Testis (tissue), 2 donors: ENCODE measurements at regions not wholly inside any gene's neighbourhood (a gene's known extent, or its start where the extent isn't known, plus 50 kb on each side); places are given as distances from the start of the nearest gene placed in this dataset.
"Not testable (repeated sequence)": the region's sequence is repeated elsewhere in the genome, so short reads cannot be mapped to it uniquely, and the experiment has no call there.

ENCODE experiments used
- DNase-seq: peaks from one replicate; pipeline ENCODE4 v3.0.0-alpha.2; 2019
- H3K27ac ChIP-seq, 2 donors: fragments of 200-600 bp; sonication (generic); one replicate each; pipeline ENCODE4 v1.5.1; 2019
- H3K27me3 ChIP-seq: fragments of 200-600 bp; sonication (generic); one replicate; pipeline ENCODE4 v1.5.1; 2019
- H3K36me3 ChIP-seq: fragments of 200-600 bp; sonication (generic); one replicate; pipeline ENCODE4 v1.5.1; 2017; ENCODE audit warnings: low read depth; ENCODE audit errors: missing control alignments
- H3K4me1 ChIP-seq: fragments of 200-600 bp; sonication (generic); one replicate; pipeline ENCODE4 v1.5.1; 2019
- H3K4me3 ChIP-seq, 2 donors: fragments of 200-600 bp; sonication (generic); one replicate each; pipeline ENCODE4 v1.5.1; 2017 to 2019
- H3K9me3 ChIP-seq: fragments of 200-600 bp; sonication (generic); one replicate; pipeline ENCODE4 v1.5.1; 2017
- POLR2A ChIP-seq: fragments of 450-650 bp; IDR thresholded peaks from one replicate; pipeline ENCODE4 v1.6.1; 2017; ENCODE audit warnings: antibody characterized with exemption, mild to moderate bottlenecking, moderate library complexity
- WGBS, 2 donors: methylation state at CpG; one replicate each; pipeline ENCODE4 v1.1.5; 2018; 5-methylcytosine and 5-hydroxymethylcytosine counted together
- intact Hi-C: fragments of 100-400 bp; cut with DNase I; formaldehyde crosslinking; loops from one replicate; pipeline ENCODE4 v1.15.1; 2023; ENCODE audit warnings: low total_unique reads
- TF ChIP-seq, protein P1 (sequence below), 3 experiments: fragments of 450-650 bp in 2 of 3; fragments of 200-600 bp in 1 of 3; sonication (generic) in 1 of 3; IDR thresholded peaks; one replicate each; pipeline ENCODE4 v1.5.1; 2016 to 2019; ENCODE audit warnings: antibody characterized with exemption in 3 of 3, mild to moderate bottlenecking in 2 of 3, moderate library complexity in 1 of 3

DNA sequence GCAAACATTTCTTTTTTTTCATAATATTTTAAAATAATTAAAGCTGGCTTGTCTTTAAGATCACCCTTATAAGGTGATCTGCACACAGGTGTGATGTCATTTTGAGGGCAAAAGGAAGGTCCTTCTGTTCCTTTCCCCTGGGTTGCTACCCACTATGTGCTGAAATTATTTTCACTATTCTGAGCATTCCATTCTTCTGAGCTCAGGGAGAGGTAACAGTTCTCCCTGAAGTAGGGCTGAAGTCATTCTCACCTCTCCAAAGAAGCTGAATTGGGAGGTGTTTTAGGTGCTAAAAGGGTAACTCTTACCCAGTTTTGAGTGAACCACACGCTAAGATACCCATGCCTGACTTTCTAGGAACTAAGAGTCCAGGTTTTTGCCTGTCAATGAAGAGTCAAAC, 247.6 kb downstream of the SLC4A3 start:
- Histone ChIP-seq H3K36me3 (no peaks in the 10 kb centered on the region), H3K4me3 (no peak overlapping the region), H3K9me3 (no peaks in the 10 kb centered on the region), H3K27me3 (no peaks in the 10 kb centered on the region), H3K4me1 (no peaks in the 10 kb centered on the region), H3K27ac (no peak overlapping the region)
- TF ChIP-seq POLR2A: no peak
- TF ChIP-seq, protein P1, sequence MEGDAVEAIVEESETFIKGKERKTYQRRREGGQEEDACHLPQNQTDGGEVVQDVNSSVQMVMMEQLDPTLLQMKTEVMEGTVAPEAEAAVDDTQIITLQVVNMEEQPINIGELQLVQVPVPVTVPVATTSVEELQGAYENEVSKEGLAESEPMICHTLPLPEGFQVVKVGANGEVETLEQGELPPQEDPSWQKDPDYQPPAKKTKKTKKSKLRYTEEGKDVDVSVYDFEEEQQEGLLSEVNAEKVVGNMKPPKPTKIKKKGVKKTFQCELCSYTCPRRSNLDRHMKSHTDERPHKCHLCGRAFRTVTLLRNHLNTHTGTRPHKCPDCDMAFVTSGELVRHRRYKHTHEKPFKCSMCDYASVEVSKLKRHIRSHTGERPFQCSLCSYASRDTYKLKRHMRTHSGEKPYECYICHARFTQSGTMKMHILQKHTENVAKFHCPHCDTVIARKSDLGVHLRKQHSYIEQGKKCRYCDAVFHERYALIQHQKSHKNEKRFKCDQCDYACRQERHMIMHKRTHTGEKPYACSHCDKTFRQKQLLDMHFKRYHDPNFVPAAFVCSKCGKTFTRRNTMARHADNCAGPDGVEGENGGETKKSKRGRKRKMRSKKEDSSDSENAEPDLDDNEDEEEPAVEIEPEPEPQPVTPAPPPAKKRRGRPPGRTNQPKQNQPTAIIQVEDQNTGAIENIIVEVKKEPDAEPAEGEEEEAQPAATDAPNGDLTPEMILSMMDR (IDR thresholded peaks at IDR 0.05): no peak
- WGBS, 2 donors: 91% methylated on average over 1 of the region's 1 CpG
- DNase-seq: no peak
- intact Hi-C loops: no loop called here

DNA sequence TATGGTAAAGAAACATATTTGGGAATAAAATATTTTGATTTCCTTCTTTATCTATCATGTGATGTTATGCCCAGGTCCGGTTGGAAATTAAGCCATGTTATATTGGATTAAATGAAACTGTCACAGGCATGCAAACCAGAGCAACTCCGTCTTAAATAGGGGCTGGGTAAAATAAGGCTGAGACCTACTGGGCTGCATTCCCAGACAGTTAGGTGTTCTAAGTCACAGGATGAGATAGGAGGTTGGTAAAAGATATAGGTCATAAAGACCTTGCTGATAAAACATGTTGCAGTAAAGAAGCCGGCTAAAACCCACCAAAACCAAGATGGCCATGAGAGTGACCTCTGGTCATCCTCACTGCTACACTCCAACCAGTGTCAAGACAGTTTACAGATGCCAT, 248.6 kb downstream of the SLC4A3 start:
- H3K27ac ChIP-seq, H3K4me1 ChIP-seq, H3K4me3 ChIP-seq, DNase-seq, H3K36me3 ChIP-seq, H3K27me3 ChIP-seq, intact Hi-C loops, H3K9me3 ChIP-seq: not testable (repeated sequence)
- 88 to 91% methylated on average over 3 of the region's 3 CpGs for WGBS, 2 donors

DNA sequence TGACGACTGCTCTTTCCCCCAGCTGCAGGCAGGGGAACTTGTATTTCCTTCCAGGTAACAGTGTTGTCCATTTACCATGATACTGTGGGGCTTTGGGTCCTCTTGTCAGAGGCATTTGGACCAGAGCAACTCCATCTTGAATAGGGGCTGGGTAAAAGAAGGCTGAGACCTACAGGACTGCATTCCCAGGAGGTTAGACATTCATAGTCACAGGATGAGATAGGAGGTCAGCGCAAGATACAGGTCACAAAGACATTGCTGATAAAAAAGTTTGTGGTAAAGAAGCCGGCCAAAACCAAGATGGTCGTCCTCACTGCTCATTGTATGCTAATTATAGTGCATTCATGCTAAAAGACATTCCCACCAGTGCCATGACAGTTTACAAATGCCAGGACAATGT, 249.5 kb downstream of the SLC4A3 start:
- no peaks in the 10 kb centered on the region for H3K36me3 ChIP-seq
- no peaks in the 10 kb centered on the region for H3K27me3 ChIP-seq
- no peak overlapping the region for H3K4me3 ChIP-seq
- H3K9me3 ChIP-seq: no peaks in the 10 kb centered on the region
- TF ChIP-seq POLR2A: no peak
- TF ChIP-seq, protein P1 (IDR thresholded peaks at IDR 0.05): no peak
- intact Hi-C loops: no loop called here
- no peak overlapping the region for H3K27ac ChIP-seq
- DNase-seq: no peak
- WGBS, 2 donors: 93 to 96% methylated on average over 4 of the region's 4 CpGs
- H3K4me1 ChIP-seq: no peaks in the 10 kb centered on the region

DNA sequence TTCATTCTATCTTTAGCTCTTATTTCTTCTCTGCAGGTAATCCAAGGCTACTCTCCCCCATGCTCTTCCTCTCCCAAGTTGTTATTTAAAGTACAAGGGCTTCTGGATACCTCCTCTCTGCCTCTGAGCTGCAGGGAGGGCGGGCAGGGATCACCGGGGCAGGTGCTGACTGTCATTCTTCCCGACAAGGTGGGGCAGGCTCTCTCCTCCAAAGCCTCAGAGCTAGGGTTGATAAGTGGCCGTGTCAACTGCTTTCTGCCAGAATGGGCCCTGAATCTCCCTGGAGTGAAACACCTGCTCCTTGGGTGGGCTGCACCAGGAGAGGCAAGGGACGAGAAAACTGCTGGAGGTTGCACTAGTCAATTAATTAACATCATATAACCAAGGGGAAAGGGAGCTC, 250.3 kb downstream of the SLC4A3 start:
- intact Hi-C loops: no loop called here
- 63 to 67% methylated on average over 5 of the region's 5 CpGs for WGBS, 2 donors
- Histone ChIP-seq H3K4me1 (no peaks in the 10 kb centered on the region), H3K4me3 (no peak overlapping the region), H3K27me3 (no peaks in the 10 kb centered on the region), H3K27ac (no peak overlapping the region), H3K36me3 (no peaks in the 10 kb centered on the region), H3K9me3 (no peaks in the 10 kb centered on the region)
- TF ChIP-seq POLR2A: no peak
- TF ChIP-seq, protein P1 (IDR thresholded peaks at IDR 0.05): no peak
- DNase-seq: no peak

DNA sequence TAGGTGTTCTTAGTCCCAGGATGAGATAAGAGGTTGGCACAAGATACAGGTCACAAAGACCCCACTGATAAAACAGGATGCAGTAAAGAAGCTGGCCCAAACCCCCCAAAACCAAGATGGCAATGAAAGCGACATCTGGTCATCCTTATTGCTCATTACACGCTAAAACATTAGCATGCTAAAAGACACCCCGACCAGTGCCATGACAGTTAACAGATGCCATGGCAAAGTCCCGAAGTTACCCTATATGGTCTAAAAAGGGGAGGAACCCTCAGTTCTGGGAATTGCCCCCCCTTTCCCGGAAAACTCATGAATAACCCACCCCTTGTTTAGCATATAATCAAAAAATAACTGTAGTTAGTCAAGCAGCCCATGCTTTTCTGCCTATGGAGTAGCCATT, 251.1 kb downstream of the SLC4A3 start:
- DNase-seq: no peak
- Histone ChIP-seq H3K4me3 (no peak overlapping the region), H3K9me3 (no peaks in the 10 kb centered on the region), H3K4me1 (no peaks in the 10 kb centered on the region), H3K27me3 (no peaks in the 10 kb centered on the region), H3K27ac (no peak overlapping the region), H3K36me3 (no peaks in the 10 kb centered on the region)
- 89 to 93% methylated on average over 5 of the region's 5 CpGs for WGBS, 2 donors
- TF ChIP-seq POLR2A: no peak
- TF ChIP-seq, protein P1 (IDR thresholded peaks at IDR 0.05): no peak
- intact Hi-C loops: no loop called here
